Endothelial cell of umbilical vein (primary cell): ENCODE measurements at regions not wholly inside any gene's neighbourhood (a gene's known extent, or its start where the extent isn't known, plus 50 kb on each side); places are given as distances from the start of the nearest gene placed in this dataset.

ENCODE experiments used
- BruUV-seq: library from RNA; stranded (reverse); fragments of 400-500 nt; replicated peaks from 2 replicates; lab custom pipeline; 2021; lab: Mats Ljungman, UMichigan
- CTCF ChIA-PET: fragments of 300-600, 350-600 bp; sonication (Branson Sonifier 250); formaldehyde crosslinking; loops from one replicate; lab custom pipeline; 2021; ENCODE audit warnings: antibody characterized with exemption, inconsistent platforms; lab: Charles Lee
- POLR2A ChIA-PET: fragments of 300-600, 350-600 bp; sonication (Branson Sonifier 250); formaldehyde crosslinking; loops from one replicate; lab custom pipeline; 2021; ENCODE audit warnings: antibody characterized with exemption, inconsistent platforms; lab: Charles Lee
- DNase-seq: peaks from one replicate; pipeline ENCODE4 v3.0.0-alpha.2; 2011; ENCODE audit warnings: low read depth, low spot score
- FAIRE-seq: peaks from 2 replicates; lab custom pipeline; 2011; peaks lifted over from hg19 to GRCh38; lab: Jason Lieb, UNC
- H2AFZ ChIP-seq: 2 replicates; pipeline ENCODE4 v1.6.0; 2012; ENCODE audit warnings: low read depth, low read length, control low read depth, inconsistent platforms
- H3K27ac ChIP-seq: 2 replicates; pipeline ENCODE4 v1.5.1; 2011; ENCODE audit warnings: low read depth, mild to moderate bottlenecking, control low read depth, low read length, moderate library complexity; ENCODE audit not compliant: insufficient read depth
- H3K27me3 ChIP-seq, 2 experiments: 2 replicates each; pipeline versions ENCODE4 v1.6.0 to v1.6.1; 2011; ENCODE audit warnings: low read length in 2 of 2, mixed read lengths in 1 of 2; ENCODE audit not compliant: control insufficient read depth in 2 of 2, insufficient read depth in 2 of 2
- H3K36me3 ChIP-seq, 2 experiments: 2 replicates in 1 of 2; 3 replicates in 1 of 2; pipeline ENCODE4 v1.5.1; 2011; ENCODE audit warnings: low read length in 2 of 2, mild to moderate bottlenecking in 1 of 2, moderate library complexity in 1 of 2; ENCODE audit not compliant: control insufficient read depth in 2 of 2, insufficient read depth in 2 of 2; ENCODE audit errors: extremely low read depth in 1 of 2
- H3K4me1 ChIP-seq: 3 replicates; pipeline ENCODE4 v1.5.1; 2011; ENCODE audit warnings: mild to moderate bottlenecking, low read length; ENCODE audit not compliant: control insufficient read depth, insufficient read depth; ENCODE audit errors: extremely low read depth
- H3K4me2 ChIP-seq: 2 replicates; pipeline ENCODE4 v1.6.1; 2011; ENCODE audit warnings: low read length, control low read depth, mixed read lengths; ENCODE audit not compliant: insufficient read depth
- H3K4me3 ChIP-seq, 3 experiments: fragments of 200-600 bp in 1 of 3; sonication (generic), shearing (Covaris generic) in 1 of 3; replicated peaks in 1 of 3; 2 replicates each; pipeline ENCODE4 v1.5.1; 2011 to 2016; ENCODE audit warnings: control low read depth in 3 of 3, low read length in 3 of 3, mild to moderate bottlenecking in 2 of 3, inconsistent platforms in 1 of 3, low read depth in 1 of 3, moderate library complexity in 1 of 3; ENCODE audit not compliant: insufficient read depth in 1 of 3
- H3K79me2 ChIP-seq: 2 replicates; pipeline ENCODE4 v1.6.0; 2012; ENCODE audit warnings: low read length, inconsistent platforms; ENCODE audit not compliant: control insufficient read depth, insufficient read depth
- H3K9ac ChIP-seq: replicated peaks from 2 replicates; pipeline ENCODE3; 2011; ENCODE audit warnings: low read length, control low read depth; ENCODE audit not compliant: insufficient read depth; ENCODE audit errors: extremely low read depth
- H3K9me1 ChIP-seq: replicated peaks from 3 replicates; pipeline ENCODE4 v1.6.0; 2011; ENCODE audit warnings: mild to moderate bottlenecking, low read length; ENCODE audit not compliant: control insufficient read depth, insufficient read depth; ENCODE audit errors: extremely low read depth
- H3K9me3 ChIP-seq: replicated peaks from 2 replicates; pipeline ENCODE4 v1.5.1; 2012; ENCODE audit warnings: low read length, inconsistent platforms; ENCODE audit not compliant: control insufficient read depth, insufficient read depth
- H4K20me1 ChIP-seq: replicated peaks from 2 replicates; pipeline ENCODE3; 2011; ENCODE audit warnings: mild to moderate bottlenecking, low read length; ENCODE audit not compliant: control insufficient read depth, insufficient read depth; ENCODE audit errors: extremely low read depth
- CTCF ChIP-seq, 2 donors: IDR thresholded peaks; 1 replicate in 1 of 2; 2 replicates in 1 of 2; pipeline ENCODE4 v1.5.1; 2011; ENCODE audit warnings: low read length in 2 of 2, mild to moderate bottlenecking in 2 of 2, moderate library complexity in 2 of 2, control low read depth in 1 of 2, inconsistent platforms in 1 of 2, low read depth in 1 of 2; ENCODE audit not compliant: insufficient read depth in 1 of 2; ENCODE audit errors: extremely low read depth in 1 of 2
- EZH2 ChIP-seq: IDR thresholded peaks from 2 replicates; pipeline ENCODE4 v1.6.1; 2012; ENCODE audit warnings: borderline replicate concordance, low read depth, mild to moderate bottlenecking, moderate library complexity, low read length, inconsistent platforms; ENCODE audit not compliant: severe bottlenecking
- FOS ChIP-seq: IDR thresholded peaks from 2 replicates; pipeline ENCODE4 v1.6.1; 2011; ENCODE audit warnings: mild to moderate bottlenecking, low read length, moderate library complexity, borderline replicate concordance; ENCODE audit not compliant: insufficient read depth
- GATA2 ChIP-seq: IDR thresholded peaks from 2 replicates; pipeline ENCODE4 v1.7.0; 2011; ENCODE audit warnings: low read depth, mild to moderate bottlenecking, moderate library complexity, mixed read lengths, low read length; ENCODE audit not compliant: insufficient read length, insufficient read depth
- JUN ChIP-seq: IDR thresholded peaks from 2 replicates; pipeline ENCODE4 v1.6.1; 2011; ENCODE audit warnings: borderline replicate concordance, low read depth; ENCODE audit not compliant: insufficient read length, insufficient read depth
- MYC ChIP-seq: IDR thresholded peaks from one replicate; pipeline ENCODE4 v1.6.1; 2011; ENCODE audit warnings: mild to moderate bottlenecking, low read depth, low read length
- POLR2A ChIP-seq: IDR thresholded peaks from 2 replicates; pipeline ENCODE4 v1.6.1; 2012; ENCODE audit warnings: low read depth, mild to moderate bottlenecking, control low read depth, low read length
- POLR2AphosphoS5 ChIP-seq: IDR thresholded peaks from 2 replicates; pipeline ENCODE4 v1.6.1; 2012; ENCODE audit warnings: low read depth, mild to moderate bottlenecking, control low read depth, low read length, moderate library complexity; ENCODE audit not compliant: insufficient read depth
- dilution Hi-C: fragments of 300-500 bp; cut with MboI; formaldehyde crosslinking; loops from one replicate; pipeline ENCODE4 v1.15.0; 2019; ENCODE audit warnings: low sequenced_read_pairs; ENCODE audit not compliant: extremely low pct_ligation_motif_present
- intact Hi-C: fragments of 100-400 bp; cut with micrococcal nuclease; formaldehyde crosslinking; loops from one replicate; pipeline ENCODE4 v1.10.0; 2022
- TF ChIP-seq, protein P1 (sequence below): IDR thresholded peaks from 2 replicates; pipeline ENCODE4 v1.6.1; 2011; ENCODE audit not compliant: insufficient read depth, insufficient read length

- H3K4me3 ChIP-seq: no peak overlapping the region
- no peaks in the 10 kb centered on the region for H3K79me2 ChIP-seq
- no peak overlapping the region for H3K27ac ChIP-seq
- ChIA-PET POLR2A (no interaction called here), CTCF (no interaction called here)
- no peak overlapping the region for H3K9ac ChIP-seq
- H3K9me1 ChIP-seq: no peaks in the 10 kb centered on the region
- no peaks in the 10 kb centered on the region for H3K9me3 ChIP-seq
- TF ChIP-seq, protein P1, sequence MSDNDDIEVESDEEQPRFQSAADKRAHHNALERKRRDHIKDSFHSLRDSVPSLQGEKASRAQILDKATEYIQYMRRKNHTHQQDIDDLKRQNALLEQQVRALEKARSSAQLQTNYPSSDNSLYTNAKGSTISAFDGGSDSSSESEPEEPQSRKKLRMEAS: no peak
- TF ChIP-seq EZH2 (no peak), FOS (no peak), MYC (no peak), POLR2AphosphoS5 (no peak), CTCF (IDR thresholded peaks at IDR 0.05; ENCODE audit: extremely low read depth in 1 of 2, insufficient read depth in 1 of 2, low read depth in 1 of 2, low read length in 2 of 2) (no peak), POLR2A (no peak), JUN (no peak), GATA2 (no peak)
- no TSS peak for BruUV-seq
- no peak overlapping the region for H2AFZ ChIP-seq
- no peaks in the 10 kb centered on the region for H4K20me1 ChIP-seq
- DNase-seq: no peak
- dilution Hi-C loops (no loop called here), intact Hi-C loops (no loop called here)
- no peaks in the 10 kb centered on the region for H3K27me3 ChIP-seq
- no peaks in the 10 kb centered on the region for H3K4me1 ChIP-seq
- H3K36me3 ChIP-seq: no peaks in the 10 kb centered on the region
- FAIRE-seq: no peak
- H3K4me2 ChIP-seq: no peak overlapping the region
Observed at GRCh38 chr2:53275743-53276142, 491.9 kb upstream of the CHAC2 start.
